Neural cell (in vitro differentiated cells): ENCODE measurements at regions not wholly inside any gene's neighbourhood (a gene's known extent, or its start where the extent isn't known, plus 50 kb on each side); places are given as distances from the start of the nearest gene placed in this dataset.

ENCODE experiments used
- EZH2 ChIP-seq: fragments of 200-600, 300-800 bp; shearing (Covaris generic), sonication (generic); IDR thresholded peaks from 2 replicates; pipeline ENCODE4 v1.6.1; 2014; ENCODE audit warnings: antibody characterized with exemption, low read length, borderline replicate concordance, mild to moderate bottlenecking; ENCODE audit not compliant: insufficient read depth, poor library complexity, severe bottlenecking
- POLR2AphosphoS5 ChIP-seq: IDR thresholded peaks from 2 replicates; pipeline ENCODE4 v1.6.1; 2012
- RAD21 ChIP-seq: fragments of 450-650 bp; conservative IDR thresholded peaks from 2 replicates; pipeline ENCODE4 v1.6.1; 2014; ENCODE audit warnings: antibody characterized with exemption, mild to moderate bottlenecking, moderate library complexity
- TF ChIP-seq, protein P1 (sequence below): fragments of 450-650 bp; IDR thresholded peaks from 2 replicates; pipeline ENCODE4 v1.5.1; 2014; ENCODE audit warnings: antibody characterized with exemption, mild to moderate bottlenecking, moderate library complexity; ENCODE audit not compliant: poor library complexity, severe bottlenecking
- TF ChIP-seq, protein P2 (sequence below): IDR thresholded peaks from 2 replicates; pipeline ENCODE4 v1.6.1; 2012; ENCODE audit warnings: borderline replicate concordance

- TF ChIP-seq, protein P1, sequence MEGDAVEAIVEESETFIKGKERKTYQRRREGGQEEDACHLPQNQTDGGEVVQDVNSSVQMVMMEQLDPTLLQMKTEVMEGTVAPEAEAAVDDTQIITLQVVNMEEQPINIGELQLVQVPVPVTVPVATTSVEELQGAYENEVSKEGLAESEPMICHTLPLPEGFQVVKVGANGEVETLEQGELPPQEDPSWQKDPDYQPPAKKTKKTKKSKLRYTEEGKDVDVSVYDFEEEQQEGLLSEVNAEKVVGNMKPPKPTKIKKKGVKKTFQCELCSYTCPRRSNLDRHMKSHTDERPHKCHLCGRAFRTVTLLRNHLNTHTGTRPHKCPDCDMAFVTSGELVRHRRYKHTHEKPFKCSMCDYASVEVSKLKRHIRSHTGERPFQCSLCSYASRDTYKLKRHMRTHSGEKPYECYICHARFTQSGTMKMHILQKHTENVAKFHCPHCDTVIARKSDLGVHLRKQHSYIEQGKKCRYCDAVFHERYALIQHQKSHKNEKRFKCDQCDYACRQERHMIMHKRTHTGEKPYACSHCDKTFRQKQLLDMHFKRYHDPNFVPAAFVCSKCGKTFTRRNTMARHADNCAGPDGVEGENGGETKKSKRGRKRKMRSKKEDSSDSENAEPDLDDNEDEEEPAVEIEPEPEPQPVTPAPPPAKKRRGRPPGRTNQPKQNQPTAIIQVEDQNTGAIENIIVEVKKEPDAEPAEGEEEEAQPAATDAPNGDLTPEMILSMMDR, result no peak
- TF ChIP-seq EZH2, result no peak
- TF ChIP-seq, protein P2, sequence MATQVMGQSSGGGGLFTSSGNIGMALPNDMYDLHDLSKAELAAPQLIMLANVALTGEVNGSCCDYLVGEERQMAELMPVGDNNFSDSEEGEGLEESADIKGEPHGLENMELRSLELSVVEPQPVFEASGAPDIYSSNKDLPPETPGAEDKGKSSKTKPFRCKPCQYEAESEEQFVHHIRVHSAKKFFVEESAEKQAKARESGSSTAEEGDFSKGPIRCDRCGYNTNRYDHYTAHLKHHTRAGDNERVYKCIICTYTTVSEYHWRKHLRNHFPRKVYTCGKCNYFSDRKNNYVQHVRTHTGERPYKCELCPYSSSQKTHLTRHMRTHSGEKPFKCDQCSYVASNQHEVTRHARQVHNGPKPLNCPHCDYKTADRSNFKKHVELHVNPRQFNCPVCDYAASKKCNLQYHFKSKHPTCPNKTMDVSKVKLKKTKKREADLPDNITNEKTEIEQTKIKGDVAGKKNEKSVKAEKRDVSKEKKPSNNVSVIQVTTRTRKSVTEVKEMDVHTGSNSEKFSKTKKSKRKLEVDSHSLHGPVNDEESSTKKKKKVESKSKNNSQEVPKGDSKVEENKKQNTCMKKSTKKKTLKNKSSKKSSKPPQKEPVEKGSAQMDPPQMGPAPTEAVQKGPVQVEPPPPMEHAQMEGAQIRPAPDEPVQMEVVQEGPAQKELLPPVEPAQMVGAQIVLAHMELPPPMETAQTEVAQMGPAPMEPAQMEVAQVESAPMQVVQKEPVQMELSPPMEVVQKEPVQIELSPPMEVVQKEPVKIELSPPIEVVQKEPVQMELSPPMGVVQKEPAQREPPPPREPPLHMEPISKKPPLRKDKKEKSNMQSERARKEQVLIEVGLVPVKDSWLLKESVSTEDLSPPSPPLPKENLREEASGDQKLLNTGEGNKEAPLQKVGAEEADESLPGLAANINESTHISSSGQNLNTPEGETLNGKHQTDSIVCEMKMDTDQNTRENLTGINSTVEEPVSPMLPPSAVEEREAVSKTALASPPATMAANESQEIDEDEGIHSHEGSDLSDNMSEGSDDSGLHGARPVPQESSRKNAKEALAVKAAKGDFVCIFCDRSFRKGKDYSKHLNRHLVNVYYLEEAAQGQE, result no peak
- TF ChIP-seq RAD21, result no peak
- no peak for TF ChIP-seq POLR2AphosphoS5
Observed at GRCh38 chr1:218614031-218614430, 268.9 kb downstream of the TGFB2 start.
